GM21447 (cell line): ENCODE measurements at regions not wholly inside any gene's neighbourhood (a gene's known extent, or its start where the extent isn't known, plus 50 kb on each side); places are given as distances from the start of the nearest gene placed in this dataset.

Experiments
- ATAC-seq: cut with Tn5 transposase; IDR thresholded peaks from one replicate; pipeline ENCODE4 v1.9.1; 2021; ENCODE audit not compliant: unreplicated experiment

GRCh38 chr19:31500197-31500830 lies 151.1 kb upstream of the TSHZ3 start:
- no peak for ATAC-seq

GRCh38 chr19:31500946-31501345 lies 151.7 kb upstream of the TSHZ3 start:
- ATAC-seq, result no peak

- ATAC-seq, result no peak
These were observed 152.4 kb upstream of the TSHZ3 start for GRCh38 chr19:31501427-31502195.

- ATAC-seq, result no peak
These were observed 153.4 kb upstream of the TSHZ3 start for GRCh38 chr19:31502536-31503170.

GRCh38 chr19:31503211-31503610 lies 154.0 kb upstream of the TSHZ3 start:
- no peak for ATAC-seq

GRCh38 chr19:31504221-31504620 lies 155.0 kb upstream of the TSHZ3 start:
- ATAC-seq, result no peak

GRCh38 chr19:31505596-31505910 lies 156.3 kb upstream of the TSHZ3 start:
- ATAC-seq, result no peak

GRCh38 chr19:31506102-31506501 lies 156.9 kb upstream of the TSHZ3 start:
- ATAC-seq, result no peak

GRCh38 chr19:31510635-31511034 lies 161.4 kb upstream of the TSHZ3 start:
- no peak for ATAC-seq

GRCh38 chr19:31511098-31511497 lies 161.9 kb upstream of the TSHZ3 start:
- ATAC-seq, result no peak

GRCh38 chr19:31511696-31512095 lies 162.5 kb upstream of the TSHZ3 start:
- ATAC-seq, result no peak

GRCh38 chr19:31512181-31512970 lies 163.1 kb upstream of the TSHZ3 start:
- ATAC-seq, result no peak

GRCh38 chr19:31513841-31514240 lies 164.6 kb upstream of the TSHZ3 start:
- no peak for ATAC-seq

GRCh38 chr19:31515931-31516330 lies 166.7 kb upstream of the TSHZ3 start:
- ATAC-seq, result no peak

GRCh38 chr19:31516756-31517155 lies 167.5 kb upstream of the TSHZ3 start:
- no peak for ATAC-seq

- ATAC-seq, result no peak
These were observed 168.3 kb upstream of the TSHZ3 start for GRCh38 chr19:31517224-31518180.

- no peak for ATAC-seq
These were observed 169.2 kb upstream of the TSHZ3 start for GRCh38 chr19:31518216-31519020.

- ATAC-seq, result no peak
These were observed 170.0 kb upstream of the TSHZ3 start for GRCh38 chr19:31519256-31519655.

- ATAC-seq, result no peak
These were observed 170.7 kb upstream of the TSHZ3 start for GRCh38 chr19:31519908-31520307.

GRCh38 chr19:31520633-31521032 lies 171.4 kb upstream of the TSHZ3 start:
- ATAC-seq, result no peak
